ENCODE measurements at regions not wholly inside any gene's neighbourhood (a gene's known extent, or its start where the extent isn't known, plus 50 kb on each side); places are given as distances from the start of the nearest gene placed in this dataset.

DNA sequence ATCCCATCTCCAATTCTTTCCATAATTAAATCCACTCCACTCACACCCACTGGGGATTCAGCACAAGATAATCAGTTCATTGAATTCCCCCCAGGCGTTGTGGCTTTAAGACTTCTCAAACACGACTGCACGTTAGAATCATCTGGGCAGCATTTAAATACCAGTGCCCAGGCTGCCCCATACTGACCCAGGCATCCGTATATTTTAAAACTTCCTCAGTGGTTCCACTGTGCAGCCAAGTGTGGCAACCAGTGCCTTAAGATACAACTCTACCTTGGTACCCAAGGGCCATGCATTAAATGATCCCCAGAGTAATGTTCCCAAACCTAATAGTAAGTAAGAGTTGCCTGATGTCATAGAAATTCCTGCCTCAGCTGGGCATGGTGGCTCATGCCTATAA lies 54.3 kb upstream of the BZW1 start:
- TF ChIP-seq, protein P1, sequence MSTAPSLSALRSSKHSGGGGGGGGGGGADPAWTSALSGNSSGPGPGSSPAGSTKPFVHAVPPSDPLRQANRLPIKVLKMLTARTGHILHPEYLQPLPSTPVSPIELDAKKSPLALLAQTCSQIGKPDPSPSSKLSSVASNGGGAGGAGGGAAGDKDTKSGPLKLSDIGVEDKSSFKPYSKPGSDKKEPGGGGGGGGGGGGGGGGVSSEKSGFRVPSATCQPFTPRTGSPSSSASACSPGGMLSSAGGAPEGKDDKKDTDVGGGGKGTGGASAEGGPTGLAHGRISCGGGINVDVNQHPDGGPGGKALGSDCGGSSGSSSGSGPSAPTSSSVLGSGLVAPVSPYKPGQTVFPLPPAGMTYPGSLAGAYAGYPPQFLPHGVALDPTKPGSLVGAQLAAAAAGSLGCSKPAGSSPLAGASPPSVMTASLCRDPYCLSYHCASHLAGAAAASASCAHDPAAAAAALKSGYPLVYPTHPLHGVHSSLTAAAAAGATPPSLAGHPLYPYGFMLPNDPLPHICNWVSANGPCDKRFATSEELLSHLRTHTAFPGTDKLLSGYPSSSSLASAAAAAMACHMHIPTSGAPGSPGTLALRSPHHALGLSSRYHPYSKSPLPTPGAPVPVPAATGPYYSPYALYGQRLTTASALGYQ (CRISPR knock-in tag; IDR thresholded peaks at IDR 0.05) = no peak
- no peak for TF ChIP-seq ZNF441 (CRISPR knock-in tag; IDR thresholded peaks at IDR 0.05; ENCODE audit: borderline replicate concordance)
- TF ChIP-seq TAF1 (CRISPR knock-in tag; IDR thresholded peaks at IDR 0.05) = no peak
- no peak for TF ChIP-seq SIN3A (IDR thresholded peaks at IDR 0.05; ENCODE audit: borderline replicate concordance, low read depth, low read length)
- TF ChIP-seq POLR2AphosphoS5 (IDR thresholded peaks at IDR 0.05; ENCODE audit: low read depth, low read length) = no peak
- TF ChIP-seq, protein P2, sequence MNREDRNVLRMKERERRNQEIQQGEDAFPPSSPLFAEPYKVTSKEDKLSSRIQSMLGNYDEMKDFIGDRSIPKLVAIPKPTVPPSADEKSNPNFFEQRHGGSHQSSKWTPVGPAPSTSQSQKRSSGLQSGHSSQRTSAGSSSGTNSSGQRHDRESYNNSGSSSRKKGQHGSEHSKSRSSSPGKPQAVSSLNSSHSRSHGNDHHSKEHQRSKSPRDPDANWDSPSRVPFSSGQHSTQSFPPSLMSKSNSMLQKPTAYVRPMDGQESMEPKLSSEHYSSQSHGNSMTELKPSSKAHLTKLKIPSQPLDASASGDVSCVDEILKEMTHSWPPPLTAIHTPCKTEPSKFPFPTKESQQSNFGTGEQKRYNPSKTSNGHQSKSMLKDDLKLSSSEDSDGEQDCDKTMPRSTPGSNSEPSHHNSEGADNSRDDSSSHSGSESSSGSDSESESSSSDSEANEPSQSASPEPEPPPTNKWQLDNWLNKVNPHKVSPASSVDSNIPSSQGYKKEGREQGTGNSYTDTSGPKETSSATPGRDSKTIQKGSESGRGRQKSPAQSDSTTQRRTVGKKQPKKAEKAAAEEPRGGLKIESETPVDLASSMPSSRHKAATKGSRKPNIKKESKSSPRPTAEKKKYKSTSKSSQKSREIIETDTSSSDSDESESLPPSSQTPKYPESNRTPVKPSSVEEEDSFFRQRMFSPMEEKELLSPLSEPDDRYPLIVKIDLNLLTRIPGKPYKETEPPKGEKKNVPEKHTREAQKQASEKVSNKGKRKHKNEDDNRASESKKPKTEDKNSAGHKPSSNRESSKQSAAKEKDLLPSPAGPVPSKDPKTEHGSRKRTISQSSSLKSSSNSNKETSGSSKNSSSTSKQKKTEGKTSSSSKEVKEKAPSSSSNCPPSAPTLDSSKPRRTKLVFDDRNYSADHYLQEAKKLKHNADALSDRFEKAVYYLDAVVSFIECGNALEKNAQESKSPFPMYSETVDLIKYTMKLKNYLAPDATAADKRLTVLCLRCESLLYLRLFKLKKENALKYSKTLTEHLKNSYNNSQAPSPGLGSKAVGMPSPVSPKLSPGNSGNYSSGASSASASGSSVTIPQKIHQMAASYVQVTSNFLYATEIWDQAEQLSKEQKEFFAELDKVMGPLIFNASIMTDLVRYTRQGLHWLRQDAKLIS (CRISPR knock-in tag; IDR thresholded peaks at IDR 0.05) = no peak
- TF ChIP-seq, protein P3, sequence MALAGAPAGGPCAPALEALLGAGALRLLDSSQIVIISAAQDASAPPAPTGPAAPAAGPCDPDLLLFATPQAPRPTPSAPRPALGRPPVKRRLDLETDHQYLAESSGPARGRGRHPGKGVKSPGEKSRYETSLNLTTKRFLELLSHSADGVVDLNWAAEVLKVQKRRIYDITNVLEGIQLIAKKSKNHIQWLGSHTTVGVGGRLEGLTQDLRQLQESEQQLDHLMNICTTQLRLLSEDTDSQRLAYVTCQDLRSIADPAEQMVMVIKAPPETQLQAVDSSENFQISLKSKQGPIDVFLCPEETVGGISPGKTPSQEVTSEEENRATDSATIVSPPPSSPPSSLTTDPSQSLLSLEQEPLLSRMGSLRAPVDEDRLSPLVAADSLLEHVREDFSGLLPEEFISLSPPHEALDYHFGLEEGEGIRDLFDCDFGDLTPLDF (CRISPR knock-in tag; IDR thresholded peaks at IDR 0.05) = no peak
- no peak for TF ChIP-seq JUNB (CRISPR knock-in tag; IDR thresholded peaks at IDR 0.05; ENCODE audit: borderline replicate concordance)
- no peak; the same call in 1 of the 2 replicates for TF ChIP-seq KDM5A (IDR thresholded peaks at IDR 0.05; ENCODE audit: borderline replicate concordance, low read length)
- TF ChIP-seq, protein P4, sequence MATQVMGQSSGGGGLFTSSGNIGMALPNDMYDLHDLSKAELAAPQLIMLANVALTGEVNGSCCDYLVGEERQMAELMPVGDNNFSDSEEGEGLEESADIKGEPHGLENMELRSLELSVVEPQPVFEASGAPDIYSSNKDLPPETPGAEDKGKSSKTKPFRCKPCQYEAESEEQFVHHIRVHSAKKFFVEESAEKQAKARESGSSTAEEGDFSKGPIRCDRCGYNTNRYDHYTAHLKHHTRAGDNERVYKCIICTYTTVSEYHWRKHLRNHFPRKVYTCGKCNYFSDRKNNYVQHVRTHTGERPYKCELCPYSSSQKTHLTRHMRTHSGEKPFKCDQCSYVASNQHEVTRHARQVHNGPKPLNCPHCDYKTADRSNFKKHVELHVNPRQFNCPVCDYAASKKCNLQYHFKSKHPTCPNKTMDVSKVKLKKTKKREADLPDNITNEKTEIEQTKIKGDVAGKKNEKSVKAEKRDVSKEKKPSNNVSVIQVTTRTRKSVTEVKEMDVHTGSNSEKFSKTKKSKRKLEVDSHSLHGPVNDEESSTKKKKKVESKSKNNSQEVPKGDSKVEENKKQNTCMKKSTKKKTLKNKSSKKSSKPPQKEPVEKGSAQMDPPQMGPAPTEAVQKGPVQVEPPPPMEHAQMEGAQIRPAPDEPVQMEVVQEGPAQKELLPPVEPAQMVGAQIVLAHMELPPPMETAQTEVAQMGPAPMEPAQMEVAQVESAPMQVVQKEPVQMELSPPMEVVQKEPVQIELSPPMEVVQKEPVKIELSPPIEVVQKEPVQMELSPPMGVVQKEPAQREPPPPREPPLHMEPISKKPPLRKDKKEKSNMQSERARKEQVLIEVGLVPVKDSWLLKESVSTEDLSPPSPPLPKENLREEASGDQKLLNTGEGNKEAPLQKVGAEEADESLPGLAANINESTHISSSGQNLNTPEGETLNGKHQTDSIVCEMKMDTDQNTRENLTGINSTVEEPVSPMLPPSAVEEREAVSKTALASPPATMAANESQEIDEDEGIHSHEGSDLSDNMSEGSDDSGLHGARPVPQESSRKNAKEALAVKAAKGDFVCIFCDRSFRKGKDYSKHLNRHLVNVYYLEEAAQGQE (IDR thresholded peaks at IDR 0.05; ENCODE audit: borderline replicate concordance in 1 of 2, low read depth in 1 of 2, low read length in 2 of 2) = no peak
- TF ChIP-seq POLR2A (IDR thresholded peaks at IDR 0.05; ENCODE audit: insufficient read depth in 1 of 2, low read depth in 2 of 2, low read length in 2 of 2) = no peak
- TF ChIP-seq ARNT (IDR thresholded peaks at IDR 0.05) = no peak
- TF ChIP-seq ZNF282 (IDR thresholded peaks at IDR 0.05; ENCODE audit: partially characterized antibody) = no peak

Data from HepG2 (cell line).